Keratinocyte (primary cell): ENCODE measurements at regions not wholly inside any gene's neighbourhood (a gene's known extent, or its start where the extent isn't known, plus 50 kb on each side); places are given as distances from the start of the nearest gene placed in this dataset.
A peak's percentile ranks its signal among the peaks of the same experiment; 100 is the strongest.

Experiments
- CTCF ChIP-seq, 3 experiments: IDR thresholded peaks in 1 of 3; conservative IDR thresholded peaks in 1 of 3; optimal IDR thresholded peaks in 1 of 3; 2 replicates in 2 of 3; 3 replicates in 1 of 3; pipeline versions ENCODE3 to v1.5.1; 2011; ENCODE audit warnings: low read length in 3 of 3, mild to moderate bottlenecking in 3 of 3, moderate library complexity in 2 of 3, control low read depth in 1 of 3, inconsistent platforms in 1 of 3; ENCODE audit not compliant: insufficient read depth in 2 of 3; ENCODE audit errors: extremely low read depth in 1 of 3
- EZH2 ChIP-seq: IDR thresholded peaks from one replicate; pipeline ENCODE4 v1.6.1; 2012; ENCODE audit warnings: inconsistent platforms, mild to moderate bottlenecking, low read length, moderate library complexity

DNA sequence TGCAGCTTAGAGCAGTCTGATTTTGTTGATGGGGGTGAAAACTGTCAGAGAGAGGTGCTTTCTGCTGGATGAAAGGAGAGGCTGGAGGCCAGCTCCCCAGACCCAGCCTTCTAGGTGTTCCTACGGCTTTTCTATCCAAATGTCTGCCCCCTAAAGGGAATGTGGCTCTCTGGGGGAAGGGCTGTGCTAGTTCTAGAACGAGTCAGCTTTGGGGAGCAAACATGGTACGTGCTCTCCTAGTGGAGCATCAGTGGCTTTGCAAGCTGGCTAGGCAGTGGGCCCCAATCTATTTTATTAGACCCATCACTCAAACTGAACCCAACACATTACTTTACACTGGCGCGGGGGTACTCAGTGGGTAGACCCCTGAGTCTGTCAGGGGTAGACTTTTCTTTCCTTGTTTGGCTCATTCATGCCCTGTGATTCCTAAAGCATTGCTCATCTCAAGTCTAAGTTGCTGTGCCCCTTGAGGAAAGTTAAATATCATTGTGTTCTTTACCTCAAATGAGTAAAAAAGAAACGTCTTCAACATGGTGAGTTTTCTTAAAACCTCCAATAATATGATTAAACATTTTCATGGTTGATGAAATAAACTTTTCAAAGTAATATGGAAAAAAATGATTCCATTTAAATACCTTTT is 254.9 kb downstream of the DLEU7 start:
- TF ChIP-seq CTCF (optimal IDR thresholded peaks at IDR 0.05 in 1 of 3, IDR thresholded peaks at IDR 0.05 in 1 of 3, conservative IDR thresholded peaks at IDR 0.05 in 1 of 3; ENCODE audit: extremely low read depth in 1 of 3, insufficient read depth in 2 of 3, low read length in 3 of 3) (peak in 1 of 3 experiments; percentile 16), EZH2 (no peak)
